GM19467 (cell line): ENCODE measurements at regions not wholly inside any gene's neighbourhood (a gene's known extent, or its start where the extent isn't known, plus 50 kb on each side); places are given as distances from the start of the nearest gene placed in this dataset.
"Not testable (repeated sequence)": the region's sequence is repeated elsewhere in the genome, so short reads cannot be mapped to it uniquely, and the experiment has no call there.

Experiments
- ATAC-seq: cut with Tn5 transposase; IDR thresholded peaks from one replicate; pipeline ENCODE4 v1.9.1; 2021; ENCODE audit warnings: mild to moderate bottlenecking, moderate library complexity; ENCODE audit not compliant: unreplicated experiment

- ATAC-seq: no peak
These were observed 1064.0 kb upstream of the PCDH10 start for GRCh38 chr4:132085105-132085504.

DNA sequence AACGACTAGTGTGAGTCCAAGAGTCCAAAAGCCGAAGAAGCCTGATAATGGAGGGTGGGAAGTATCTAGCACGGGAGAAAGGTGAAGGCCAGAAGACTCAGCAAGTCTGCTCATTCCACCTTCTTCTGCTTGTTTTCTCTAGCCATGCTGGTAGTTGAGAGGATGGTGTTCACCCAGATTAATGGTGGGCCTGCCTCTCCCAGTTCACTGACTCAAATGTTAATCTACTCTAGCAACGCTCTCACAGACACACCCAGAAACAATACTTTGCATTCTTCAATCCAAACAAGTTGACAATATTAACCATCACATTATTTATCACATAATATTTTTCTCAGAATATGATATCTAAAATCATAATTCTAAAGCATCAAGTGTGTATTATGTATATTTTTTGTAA is 1055.1 kb upstream of the PCDH10 start:
- ATAC-seq: no peak

DNA sequence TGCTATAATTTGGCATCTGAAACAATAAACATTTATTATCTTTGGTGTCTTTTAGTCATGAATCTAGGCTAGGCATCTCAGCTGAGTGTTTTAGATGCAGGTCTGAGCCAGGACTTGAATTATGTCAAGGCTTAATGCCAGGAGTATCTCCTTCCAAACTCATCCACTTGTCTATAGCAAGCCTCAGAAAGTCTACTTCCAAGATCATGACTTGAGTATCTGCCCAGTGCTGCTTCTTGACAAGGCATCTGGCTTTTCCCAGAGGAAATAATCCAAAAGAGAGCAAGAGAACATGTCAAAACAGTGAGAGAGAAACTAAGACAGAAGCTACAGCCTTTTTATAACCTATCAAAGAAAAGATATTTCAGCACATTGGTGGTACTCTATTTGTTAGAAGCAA is 1052.1 kb upstream of the PCDH10 start:
- ATAC-seq: no peak

- ATAC-seq: no peak
These were observed 1047.6 kb upstream of the PCDH10 start for GRCh38 chr4:132101526-132101925.

DNA sequence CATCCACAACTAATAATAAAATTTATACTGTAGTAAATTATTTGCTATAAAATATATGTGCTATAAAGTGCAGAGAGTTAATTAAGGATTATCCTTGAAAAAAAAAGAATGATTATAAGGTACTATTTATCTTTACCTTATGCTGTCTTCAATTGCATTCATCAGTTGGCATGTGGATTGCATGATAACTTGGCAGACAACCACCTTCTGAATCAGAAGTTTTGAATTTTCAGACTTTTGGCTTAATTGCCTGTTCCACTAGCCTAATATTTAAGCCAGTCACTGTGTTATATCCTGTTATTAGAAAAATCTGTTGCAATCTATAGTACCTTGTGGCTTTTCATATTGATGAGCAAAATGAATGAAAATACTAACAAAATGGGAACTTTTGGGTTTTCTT is 1040.3 kb upstream of the PCDH10 start:
- no peak for ATAC-seq

DNA sequence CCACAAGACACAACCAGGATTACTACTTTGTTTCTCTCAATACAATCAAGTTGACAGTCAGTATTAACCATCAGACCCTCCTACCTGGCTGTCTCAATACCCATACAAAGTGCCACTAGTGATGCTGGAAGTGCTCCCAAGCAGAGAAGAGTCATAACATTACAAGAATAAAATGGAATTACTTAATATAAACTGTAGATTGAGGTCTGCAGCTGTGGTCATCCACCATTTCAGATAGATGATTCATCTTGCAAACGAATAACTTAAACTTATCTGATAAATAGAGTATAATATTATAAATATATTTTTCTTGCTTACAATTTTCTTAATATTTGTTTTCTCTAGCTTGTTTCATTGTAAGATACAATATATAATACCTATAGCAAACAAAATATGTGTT is 1034.2 kb upstream of the PCDH10 start:
- ATAC-seq: no peak

DNA sequence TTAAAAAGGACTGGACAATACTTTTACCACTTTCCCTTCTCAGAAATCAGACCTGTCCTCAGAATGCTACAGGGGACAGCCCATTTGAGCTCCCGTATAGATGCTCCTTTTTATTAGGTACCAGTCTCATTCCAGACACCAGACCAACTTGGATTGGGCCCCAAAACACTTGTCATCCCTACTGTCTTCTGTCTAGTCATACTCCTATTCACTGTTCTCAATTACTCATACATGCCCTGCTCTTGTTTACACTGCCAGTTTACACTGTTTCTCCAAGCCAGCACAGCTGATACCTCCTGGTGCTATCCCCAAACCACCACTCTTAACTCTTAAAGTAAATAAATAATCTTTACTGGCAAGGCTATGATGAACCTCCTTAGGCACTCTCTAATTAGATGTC is 1026.4 kb upstream of the PCDH10 start:
- not testable (repeated sequence) for ATAC-seq

GRCh38 chr4:132123870-132124623 is 1025.0 kb upstream of the PCDH10 start:
- peak; percentile 78 for ATAC-seq

- no peak for ATAC-seq
These were observed 1024.5 kb upstream of the PCDH10 start for GRCh38 chr4:132124624-132124974.

DNA sequence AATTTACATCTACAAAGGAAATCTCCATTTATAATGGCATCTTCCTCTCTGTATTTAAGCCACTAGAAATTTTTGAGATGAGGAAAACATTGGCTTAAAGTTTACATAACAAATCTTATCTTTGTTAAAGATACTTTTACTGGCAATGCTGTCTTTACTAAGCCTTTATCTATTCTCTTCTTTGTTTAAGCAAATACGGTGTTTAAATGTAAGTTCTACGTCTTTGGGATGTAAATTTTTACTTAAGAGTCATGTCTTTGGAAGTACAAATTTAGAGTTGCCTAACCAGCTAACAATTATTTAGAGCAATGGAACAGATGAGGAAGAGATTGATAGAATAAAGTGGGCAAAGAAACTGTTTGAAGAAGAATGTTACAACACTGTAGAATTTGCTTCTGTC is 1024.0 kb upstream of the PCDH10 start:
- ATAC-seq: no peak

- no peak for ATAC-seq
These were observed 1016.7 kb upstream of the PCDH10 start for GRCh38 chr4:132132433-132132832.

- ATAC-seq: no peak
These were observed 979.4 kb upstream of the PCDH10 start for GRCh38 chr4:132169660-132170059.

DNA sequence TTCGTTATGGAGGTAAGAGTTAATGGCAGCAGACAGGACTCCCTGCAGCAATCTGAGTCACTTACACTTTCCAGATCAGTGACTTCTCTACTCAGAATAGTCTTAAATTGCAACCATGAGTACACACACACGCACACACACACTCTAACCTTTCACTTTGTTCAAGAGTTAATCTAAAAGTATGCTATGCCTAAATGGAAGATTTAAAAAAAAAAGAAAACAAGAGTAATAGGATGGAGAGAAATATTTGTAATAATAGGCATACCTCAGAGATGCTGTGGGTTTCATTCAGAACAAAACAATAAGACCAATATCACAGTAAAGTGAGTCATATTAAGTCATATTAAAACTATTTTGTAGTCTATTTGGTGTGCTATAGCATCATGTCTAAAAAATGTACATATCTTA is 969.1 kb upstream of the PCDH10 start:
- ATAC-seq: no peak

DNA sequence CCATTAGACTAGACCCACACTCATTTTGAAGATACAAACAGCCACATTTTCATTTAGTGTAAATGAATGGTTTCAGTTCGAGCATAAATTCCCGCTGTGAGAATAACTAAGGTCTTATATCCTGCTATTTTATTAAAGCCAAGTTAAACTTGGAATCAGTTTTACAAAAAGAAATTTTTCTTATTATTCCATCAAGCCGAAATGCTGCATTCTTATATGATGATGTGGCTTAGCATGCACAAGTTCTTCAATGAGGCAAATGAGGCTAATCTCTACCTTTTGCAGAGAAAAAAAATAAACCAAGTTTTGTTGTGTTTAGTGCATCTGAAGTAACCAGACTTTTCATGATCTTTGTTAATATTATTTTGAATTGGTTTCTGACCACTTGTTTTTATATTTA is 953.9 kb upstream of the PCDH10 start:
- ATAC-seq: no peak

DNA sequence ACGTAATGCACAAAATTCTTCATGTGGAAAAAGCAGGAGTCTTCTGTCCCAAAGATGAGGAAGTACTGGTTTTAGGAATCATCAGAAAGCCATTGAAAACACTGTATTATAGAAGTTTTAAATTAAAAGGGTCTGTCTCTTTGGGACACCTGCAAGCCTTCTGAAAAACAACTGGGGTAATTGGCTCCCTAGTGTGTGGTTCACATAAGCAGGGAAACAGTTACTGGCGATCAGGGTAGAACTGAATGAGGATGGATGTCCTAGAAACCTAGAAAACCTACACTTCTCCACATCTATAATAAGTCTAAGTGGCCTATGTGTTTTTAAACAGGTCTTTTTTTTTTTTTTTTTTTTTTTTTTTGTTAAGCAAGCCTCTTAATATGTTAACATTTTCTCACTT is 945.5 kb upstream of the PCDH10 start:
- ATAC-seq: no peak

- ATAC-seq: no peak
These were observed 934.6 kb upstream of the PCDH10 start for GRCh38 chr4:132214519-132214918.

- no peak for ATAC-seq
These were observed 930.7 kb upstream of the PCDH10 start for GRCh38 chr4:132218406-132218805.

GRCh38 chr4:132227151-132227856 is 921.8 kb upstream of the PCDH10 start:
- no peak for ATAC-seq

- ATAC-seq: not testable (repeated sequence)
These were observed 921.3 kb upstream of the PCDH10 start for GRCh38 chr4:132227857-132228165.

- no peak for ATAC-seq
These were observed 920.4 kb upstream of the PCDH10 start for GRCh38 chr4:132228676-132229075.

GRCh38 chr4:132230025-132230424 is 919.1 kb upstream of the PCDH10 start:
- no peak for ATAC-seq

DNA sequence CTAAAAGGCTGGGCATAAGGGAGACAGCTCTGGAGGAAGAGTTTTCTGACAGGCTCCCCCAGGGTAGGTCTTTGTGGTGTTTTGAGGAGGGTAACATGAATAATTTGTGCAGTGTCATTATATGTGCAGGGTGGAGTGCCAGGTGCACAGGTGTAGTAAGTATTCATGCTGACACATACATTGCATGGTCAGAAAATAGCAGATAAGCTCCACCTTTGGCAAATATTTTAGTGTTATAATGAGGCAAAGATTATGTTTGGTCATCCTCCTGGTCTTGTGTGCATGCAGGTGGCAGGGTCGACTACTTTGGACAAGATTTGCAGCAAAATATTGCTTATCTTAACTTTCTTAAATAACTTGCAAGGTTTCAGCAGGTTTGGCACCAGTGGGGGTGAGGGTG is 910.4 kb upstream of the PCDH10 start:
- no peak for ATAC-seq

GRCh38 chr4:132240081-132240480 is 909.0 kb upstream of the PCDH10 start:
- no peak for ATAC-seq
